NCI-H2196 (cell line): ENCODE measurements at regions not wholly inside any gene's neighbourhood (a gene's known extent, or its start where the extent isn't known, plus 50 kb on each side); places are given as distances from the start of the nearest gene placed in this dataset.
"Not testable (repeated sequence)": the region's sequence is repeated elsewhere in the genome, so short reads cannot be mapped to it uniquely, and the experiment has no call there.

Experiments used
- DNase-seq: peaks from one replicate; lab custom pipeline; 2025; ENCODE audit not compliant: unreplicated experiment; lab: John Stamatoyannopoulos, UW

DNA sequence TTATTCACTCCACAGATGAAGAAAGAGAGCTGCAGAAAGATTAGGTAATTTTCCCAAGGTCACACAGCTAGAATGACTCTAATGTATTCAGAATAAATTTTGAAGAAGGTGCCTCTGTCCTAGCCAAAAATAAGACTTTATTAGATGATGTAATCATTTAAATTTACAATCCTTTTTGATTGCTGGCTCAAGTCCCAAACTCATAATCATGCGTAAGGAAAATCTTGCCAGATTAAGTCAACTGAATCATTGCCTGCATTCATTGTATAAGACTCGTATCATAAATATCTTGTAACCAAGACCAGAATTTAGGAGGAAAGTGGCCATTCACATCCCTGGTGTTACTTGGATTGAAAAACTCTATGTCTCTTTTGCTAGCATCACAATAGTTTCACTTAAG lies 53.1 kb upstream of the STK39 start:
- no peak for DNase-seq

DNA sequence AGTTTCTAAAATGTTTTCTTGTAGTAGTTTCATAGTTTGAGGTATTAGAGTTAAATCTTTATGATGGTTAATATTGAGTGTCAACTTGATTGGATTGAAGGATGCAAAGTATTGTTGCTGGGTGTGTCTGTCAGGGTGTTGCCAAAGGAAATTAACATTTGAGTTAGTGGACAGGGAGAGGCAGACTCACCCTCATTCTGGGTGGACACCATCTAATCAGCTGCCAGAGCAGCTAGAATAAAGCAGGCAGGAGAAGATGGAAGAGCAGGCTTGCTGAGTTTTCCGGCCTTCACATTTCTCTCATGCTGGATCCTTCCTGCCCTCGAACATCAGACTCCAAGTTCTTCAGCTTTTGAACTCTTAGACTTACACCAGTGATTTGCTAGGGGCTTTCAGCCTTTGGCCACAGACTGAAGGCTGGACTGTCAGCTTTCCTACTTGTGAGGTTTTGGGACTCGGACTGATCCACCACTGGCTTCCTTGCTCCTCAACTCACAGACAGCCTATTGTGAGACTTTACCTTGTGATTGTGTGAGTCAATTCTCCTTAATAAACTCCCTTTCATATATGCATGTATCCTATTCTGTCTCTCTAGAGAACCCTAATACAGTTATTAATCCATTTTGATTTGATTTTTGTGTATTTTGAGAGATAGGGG lies 56.8 kb upstream of the STK39 start:
- DNase-seq = no peak

DNA sequence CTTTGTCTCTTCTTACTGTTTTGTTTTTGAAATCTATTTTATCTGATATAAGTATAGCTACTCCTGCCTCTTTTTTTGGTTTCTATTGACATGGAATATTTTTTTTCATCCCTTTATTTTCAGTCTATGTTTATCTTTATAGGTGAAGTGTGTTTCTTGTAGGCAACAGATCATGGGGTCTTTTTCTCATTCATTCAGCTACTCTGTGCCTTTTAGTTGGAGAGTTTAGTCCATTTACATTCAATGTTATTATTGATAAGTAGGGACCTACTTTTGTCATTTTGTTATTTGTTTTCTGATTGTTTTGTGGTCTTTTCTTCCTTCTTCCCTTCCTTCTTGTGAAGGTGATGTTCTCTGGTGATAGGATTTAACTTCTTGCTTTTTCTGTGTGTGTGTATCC lies 60.0 kb upstream of the STK39 start:
- no peak for DNase-seq

DNA sequence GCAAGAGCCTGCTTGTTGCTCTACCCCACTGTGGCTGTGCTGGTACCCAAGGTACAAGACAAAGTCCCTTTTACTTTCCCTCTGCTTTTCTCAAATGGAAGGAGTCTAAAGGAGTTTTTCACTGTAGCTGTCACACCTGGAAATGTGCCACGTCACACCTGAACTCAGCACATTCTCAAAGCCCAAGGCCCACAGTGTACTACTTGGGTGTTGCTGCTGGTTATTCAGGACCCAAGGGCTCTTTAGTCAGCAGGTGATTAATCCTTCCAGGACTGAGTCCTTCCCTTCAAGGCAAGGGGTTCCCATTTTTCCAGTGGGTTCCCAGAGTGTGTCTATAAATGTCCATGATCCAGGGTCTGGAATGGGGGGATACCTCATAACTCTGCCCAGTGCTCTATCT lies 63.2 kb upstream of the STK39 start:
- no peak for DNase-seq

DNA sequence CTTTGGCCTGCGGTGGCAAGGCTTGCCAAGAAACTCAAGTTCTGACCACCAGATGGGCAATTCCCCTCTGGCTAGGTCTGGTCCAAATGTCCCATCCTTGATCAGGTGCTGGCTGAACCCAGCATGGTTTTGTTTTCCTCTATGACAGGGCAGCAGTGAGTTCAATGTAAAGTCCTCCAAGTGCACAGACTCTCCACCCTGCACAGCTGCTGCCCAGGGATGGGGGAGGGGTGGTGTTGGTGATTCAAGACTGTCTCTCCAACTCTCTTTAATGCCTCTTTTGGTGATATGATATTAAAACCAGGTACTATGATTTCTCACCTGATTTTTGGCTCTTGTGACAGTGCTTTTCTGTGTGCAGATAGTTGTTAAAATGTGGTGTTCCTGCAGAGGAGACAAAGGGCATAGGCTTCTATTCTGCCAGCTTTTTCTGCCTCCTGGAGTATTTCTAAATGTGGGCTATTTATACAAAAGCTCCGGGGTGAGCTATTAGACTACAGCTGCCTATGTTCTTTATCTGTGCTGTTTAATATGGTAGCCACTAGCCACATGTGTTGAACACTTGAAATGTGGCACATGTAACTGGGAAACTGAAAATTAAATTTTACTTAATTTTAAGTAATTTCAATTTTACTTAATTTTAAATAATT lies 64.0 kb upstream of the STK39 start:
- peak; percentile 35 for DNase-seq

DNA sequence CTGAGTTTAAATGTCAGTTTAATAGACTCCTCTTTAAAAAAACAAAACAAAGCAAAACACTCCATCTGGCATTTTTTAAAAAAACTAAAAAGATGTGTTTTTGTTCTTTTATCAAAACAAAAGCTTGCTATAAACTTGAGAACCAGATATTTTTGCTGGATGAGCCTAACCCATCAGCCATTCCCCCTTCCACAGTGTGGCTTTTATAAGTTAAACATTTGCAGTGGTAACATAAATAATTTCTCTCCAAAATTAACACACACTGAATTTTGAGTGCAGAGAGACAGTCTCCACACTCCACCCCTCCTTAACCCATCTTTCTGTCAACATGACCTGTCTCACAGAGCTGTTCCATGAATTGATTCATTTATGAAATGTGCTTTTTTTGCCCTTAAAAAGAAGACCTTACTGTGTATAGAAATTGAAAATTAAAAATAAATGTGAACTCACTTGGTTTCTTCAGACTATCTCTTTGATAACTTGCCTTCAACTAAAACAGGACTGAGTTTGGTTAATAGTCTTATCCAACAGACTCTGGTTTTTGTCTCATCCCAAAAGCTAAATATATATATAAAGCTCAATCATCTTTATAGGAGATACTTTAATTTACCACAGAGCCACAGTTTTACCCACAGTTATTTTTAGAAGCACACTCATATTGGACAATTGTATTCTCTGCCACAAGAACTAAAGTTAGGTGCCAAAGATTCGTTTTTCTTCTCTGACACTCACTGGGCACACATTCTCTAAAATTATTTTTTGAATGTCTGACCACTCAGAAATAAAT lies 64.8 kb upstream of the STK39 start:
- no peak for DNase-seq

DNA sequence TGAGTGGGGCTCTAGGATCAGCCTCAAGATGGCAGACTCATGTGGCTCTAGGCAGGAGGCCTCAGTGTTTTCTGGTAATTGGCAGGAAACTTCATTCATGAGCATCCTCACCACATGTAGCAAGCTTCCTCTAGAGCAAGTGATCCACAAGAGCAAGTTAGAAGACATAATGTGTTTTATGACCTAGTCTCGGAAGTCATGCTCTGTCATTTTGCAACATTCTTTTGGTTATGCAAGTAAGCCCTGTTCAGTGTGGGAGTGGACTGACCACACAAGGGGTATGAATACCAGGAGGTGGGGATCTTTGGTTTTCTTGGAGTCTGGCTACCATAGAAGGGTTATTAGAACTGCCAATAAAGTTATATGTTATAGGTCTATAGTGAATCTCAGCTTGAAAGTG lies 66.8 kb upstream of the STK39 start:
- DNase-seq = no peak

DNA sequence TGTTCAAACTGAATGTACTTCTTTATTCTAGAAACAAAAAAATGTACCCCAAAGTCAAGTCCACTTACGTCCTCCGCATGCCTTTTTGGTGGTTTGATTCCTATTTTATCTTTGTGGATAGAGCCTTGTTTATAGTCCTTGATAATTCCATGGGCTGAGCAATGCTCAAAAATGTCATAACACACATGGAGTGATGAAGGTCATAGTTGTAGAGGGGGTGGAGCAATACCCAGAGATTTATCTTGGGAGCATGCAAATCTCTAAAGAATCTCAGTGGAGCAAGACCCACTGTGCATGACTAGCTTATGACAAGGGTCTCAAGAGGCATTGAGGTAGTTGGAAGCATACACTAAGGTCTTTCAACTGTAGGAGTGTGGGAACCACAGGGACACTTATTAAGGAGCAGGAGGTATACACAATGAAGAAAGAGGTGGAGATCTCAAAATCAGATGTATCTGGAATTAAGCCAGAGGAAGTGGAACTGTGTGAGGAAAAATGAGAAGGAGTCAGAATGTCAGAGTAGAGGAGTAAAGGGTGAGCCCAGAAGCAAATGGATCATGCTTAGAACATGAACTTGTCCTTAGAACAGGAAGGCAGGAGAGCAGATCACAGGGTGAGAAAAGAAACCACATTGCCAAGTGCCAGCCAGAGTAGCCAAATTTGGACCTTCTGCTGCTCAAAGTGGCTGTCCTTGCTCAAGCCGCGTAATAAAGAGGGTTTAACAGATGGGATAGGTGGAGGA lies 68.1 kb upstream of the STK39 start:
- no peak for DNase-seq

DNA sequence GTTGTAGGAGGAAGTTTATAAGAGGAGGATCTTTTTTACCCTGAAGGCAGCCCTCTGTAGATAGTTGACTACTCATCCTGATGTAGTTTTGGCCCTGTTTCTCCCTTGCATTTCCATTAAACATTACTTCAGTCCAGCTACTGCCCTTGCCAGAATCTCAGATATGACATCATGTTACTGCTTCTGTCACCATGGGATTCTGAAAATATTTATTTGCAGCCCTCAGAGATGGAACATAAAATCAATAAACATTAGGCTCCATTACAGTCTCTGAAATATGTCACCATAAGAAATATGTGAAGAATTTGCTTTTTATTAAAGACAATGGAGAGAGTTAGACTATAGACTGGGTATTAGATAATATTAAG lies 68.7 kb upstream of the STK39 start:
- no peak for DNase-seq

DNA sequence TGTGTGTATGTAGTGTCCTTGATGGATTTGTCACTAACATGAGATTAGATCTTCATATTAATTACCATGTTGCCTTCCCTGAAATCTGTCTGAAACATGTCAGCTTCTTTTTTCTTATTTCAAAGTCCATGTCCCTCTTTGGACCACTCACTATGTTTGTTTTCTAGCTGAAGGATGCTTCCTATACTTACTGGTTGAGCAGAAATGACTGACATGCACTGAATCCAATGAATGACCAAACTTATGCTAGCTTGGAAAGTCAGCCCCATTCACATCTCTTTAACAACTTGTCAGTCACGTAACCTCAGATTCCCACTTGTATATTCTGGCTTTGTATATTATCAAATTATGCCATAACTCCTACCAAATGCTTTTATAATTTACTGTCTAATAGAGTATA lies 69.9 kb upstream of the STK39 start:
- DNase-seq = no peak

DNA sequence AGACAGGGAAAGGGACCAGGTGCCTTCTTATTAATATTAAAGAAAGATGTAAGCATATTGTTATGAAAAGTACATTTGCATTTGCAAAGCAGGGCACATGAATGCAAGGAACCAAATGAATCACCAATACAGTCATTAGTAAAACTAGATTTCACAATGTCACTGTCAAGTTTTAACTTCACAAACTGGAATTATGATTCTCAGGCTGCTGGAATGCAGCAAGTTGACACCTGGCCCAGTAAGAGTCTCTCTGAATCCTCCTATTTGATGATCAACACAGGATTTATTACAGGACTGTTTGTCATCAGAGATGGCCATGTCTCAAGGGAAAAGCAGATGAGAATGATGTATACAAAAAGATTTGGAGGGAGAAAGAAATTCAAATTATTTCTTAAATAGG lies 72.9 kb upstream of the STK39 start:
- no peak for DNase-seq

DNA sequence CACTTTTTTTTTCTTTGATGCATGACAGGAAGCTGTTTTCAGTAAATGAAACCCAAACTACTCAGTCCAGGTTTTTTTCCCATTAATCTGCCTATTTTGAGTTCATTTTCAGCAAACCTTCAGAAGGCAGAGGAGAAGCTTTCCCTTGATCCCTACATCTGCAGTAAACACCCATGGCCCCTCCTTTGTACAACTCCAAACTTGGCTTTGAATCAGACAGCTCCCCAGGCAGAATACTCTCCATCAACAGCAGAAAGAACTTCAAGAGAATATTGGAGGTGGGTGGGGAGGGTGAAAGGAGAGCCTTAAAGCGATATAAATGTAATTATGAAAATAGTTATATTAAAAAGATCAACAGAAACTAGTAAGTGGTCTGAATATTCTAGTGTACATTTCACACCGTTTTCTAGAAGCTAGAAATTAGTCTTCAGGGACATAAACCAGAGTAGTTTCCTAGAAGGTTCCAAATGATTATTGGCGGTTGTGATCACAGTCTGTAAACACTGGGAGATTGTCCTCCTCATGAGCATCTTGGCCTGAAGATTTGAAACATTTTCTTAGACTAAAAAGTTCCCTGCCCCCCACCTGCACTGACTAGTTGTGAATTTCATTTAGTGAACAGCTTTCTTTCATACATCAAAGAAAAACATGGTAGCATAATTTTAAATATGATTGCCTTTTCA lies 75.1 kb upstream of the STK39 start:
- no peak for DNase-seq

DNA sequence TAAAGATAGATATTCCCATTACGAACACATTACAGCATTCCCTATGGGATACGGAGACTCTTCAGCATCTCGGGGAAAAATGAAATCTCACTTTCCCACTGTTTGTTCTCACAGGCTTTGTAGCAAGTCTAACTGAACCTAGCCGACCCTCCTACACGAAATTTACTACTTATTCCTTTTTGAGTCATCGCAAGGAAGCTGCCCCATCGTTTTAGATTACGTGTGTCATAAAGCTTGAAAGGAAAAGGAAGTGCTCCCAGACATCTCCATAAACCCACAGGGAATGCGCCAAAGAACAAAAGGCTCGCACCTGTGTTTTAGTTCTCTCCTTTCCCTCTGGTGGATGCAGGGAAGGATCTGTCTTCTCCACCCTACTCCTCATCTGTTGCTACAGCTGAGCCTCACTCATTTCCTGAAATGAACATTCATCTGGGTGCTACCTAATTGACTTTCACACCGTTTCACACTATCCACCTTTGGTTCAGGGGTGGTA lies 76.2 kb upstream of the STK39 start:
- no peak for DNase-seq

DNA sequence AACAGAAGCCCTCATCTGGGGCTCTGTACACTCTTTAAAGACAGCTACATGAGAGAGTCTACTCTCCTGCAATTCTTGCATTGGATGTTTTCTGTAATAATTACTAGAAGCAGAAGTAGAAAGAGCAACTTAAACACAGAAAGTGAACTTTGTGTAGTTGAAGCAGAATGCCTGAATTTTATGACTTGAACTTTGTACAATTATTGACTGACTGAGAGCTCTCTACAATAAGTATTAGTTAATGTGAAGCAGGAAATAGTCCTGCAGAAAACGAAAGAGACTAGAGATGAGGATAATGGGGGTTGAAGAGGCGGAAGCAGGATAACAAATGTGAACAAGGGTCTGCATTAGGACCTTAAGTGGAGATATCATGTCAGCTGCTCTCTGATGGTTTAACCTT lies 79.2 kb upstream of the STK39 start:
- DNase-seq = no peak

DNA sequence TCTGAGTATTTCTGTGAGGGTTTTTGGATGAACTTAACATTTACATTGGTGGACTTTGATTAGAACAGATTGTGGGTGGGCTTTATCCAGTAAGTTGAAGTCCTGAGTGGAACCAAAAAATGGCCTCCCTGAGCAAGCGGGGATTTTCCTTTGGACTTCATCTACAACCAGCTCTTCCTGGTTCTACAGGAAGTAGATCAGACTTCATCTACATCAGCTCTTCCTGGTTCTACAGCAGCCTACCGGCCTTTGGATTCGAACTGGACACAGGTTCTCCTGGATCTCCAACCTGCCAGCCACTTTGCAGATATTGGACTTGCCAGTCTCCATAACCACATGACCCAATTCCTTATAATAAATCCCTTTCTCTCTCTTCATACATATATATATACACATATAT lies 79.9 kb upstream of the STK39 start:
- no peak for DNase-seq

DNA sequence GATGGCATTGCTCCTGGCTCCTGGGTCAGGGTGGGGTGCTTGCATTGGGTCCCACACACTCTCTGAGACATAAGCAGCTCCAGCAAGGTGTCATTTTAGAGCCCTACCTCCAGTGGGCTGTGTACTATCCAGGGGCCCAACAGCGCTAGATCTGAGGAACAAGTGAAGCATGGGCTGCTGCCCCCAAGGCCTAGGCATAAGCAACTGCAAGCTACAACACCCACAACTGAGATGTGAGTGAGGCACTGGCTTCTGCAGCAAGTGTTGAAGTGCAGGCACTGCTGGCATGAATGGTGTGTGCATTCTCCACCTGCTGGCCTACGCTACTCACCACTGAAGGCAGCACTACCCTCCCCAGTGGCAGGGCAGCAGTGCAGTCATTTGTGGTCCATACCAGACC lies 81.0 kb upstream of the STK39 start:
- DNase-seq = no peak

DNA sequence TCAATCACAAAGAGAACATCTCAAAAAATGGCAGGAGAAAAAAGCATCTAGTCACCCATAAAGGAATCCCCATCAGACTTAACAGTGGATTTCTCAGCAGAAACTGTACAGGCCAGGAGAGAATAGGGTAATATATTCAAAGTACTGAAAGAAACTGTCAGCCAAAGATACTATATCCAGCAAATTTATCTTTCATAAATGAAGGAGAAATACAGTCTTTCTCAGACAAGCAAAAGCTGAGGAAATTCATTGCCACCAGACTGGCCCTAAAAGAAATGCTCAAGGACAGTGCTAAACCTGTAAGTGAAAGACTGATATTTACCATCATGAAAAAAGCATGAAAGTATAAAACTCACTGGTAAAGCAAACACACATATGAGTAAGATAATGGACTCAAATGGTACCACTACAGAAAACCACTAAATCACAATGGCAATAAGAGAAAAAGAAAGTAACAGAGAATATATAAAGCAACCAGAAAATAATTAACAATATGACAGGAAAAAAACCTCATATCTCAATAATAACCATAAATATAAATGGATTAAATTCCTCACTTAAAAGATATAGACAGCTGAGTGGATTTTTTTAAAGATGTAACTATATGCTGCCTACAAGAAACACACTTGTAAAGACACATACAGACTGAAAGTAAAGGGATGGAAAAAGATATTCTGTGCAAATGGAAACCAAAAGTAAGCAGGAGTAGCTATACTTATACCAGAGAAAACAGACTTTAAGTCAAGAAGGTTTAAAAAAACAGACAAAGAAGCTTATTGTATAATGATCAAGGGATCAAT lies 83.4 kb upstream of the STK39 start:
- DNase-seq = no peak

DNA sequence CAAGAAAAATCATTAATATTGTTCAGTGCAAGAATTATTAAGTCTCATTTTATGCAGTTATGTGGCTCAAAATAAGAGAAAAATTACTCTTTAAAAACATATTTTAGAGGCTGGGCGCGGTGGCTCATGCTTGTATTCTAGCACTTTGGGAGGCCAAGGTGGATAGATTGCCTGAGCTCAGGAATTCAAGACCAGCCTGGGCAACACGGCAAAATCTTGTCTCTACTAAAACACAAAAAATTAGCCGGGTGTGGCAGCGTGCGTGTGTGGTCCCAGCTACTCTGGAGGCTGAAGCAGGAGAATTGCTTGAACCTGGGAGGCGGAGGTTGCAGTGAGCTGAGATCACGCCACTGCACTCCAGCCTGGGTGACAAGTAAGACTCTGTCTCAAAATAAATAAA lies 87.9 kb upstream of the STK39 start:
- DNase-seq = not testable (repeated sequence)

DNA sequence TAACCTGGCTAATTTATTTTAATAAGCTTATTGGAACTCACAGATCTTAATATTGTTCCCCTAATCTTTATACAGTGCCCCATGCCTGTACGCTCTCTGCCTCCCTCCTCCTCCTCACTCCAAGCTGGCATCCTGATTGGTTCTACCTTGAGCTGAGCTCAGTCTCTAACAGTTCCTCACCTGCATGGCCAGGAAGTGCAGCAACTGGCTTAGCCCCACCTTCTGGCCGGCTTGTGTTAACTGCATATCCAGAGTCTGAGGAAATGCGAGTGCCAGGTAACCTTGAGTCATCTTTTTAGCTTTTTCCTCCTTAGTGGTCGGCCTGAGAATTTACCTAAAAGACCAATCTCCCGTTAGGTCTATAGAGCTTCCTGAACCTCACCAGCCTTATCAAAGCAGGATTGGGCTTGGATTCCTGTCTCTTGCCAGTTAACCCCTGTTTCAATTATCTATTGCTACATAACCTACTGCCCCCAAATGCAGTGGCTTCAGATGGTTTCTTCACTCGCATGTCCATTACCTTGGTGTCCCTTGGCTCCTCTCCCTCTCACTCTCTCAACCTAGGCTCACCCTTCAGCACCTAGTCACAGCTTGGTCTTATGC lies 89.5 kb upstream of the STK39 start:
- peak; percentile 43 for DNase-seq

DNA sequence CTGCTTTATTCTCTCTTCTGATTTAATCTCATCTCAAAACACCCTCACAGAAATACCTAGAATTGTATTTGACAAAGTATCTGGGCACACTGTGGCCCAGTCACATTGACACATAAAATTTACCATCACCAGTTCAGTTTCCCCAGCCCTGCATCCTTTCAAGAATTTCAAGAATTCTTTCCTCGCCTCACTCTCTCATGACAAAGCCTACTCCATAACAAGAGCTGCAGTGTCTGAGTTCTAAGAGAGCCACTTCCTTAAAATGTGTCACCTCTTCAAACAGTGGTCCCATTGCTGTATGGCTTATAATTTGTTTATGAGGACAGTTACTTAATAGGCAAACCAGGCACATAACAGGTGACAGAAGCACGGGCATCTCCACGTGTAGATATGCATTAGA lies 90.9 kb upstream of the STK39 start:
- no peak for DNase-seq
